ENCODE measurements at regions not wholly inside any gene's neighbourhood (a gene's known extent, or its start where the extent isn't known, plus 50 kb on each side); places are given as distances from the start of the nearest gene placed in this dataset.

DNA sequence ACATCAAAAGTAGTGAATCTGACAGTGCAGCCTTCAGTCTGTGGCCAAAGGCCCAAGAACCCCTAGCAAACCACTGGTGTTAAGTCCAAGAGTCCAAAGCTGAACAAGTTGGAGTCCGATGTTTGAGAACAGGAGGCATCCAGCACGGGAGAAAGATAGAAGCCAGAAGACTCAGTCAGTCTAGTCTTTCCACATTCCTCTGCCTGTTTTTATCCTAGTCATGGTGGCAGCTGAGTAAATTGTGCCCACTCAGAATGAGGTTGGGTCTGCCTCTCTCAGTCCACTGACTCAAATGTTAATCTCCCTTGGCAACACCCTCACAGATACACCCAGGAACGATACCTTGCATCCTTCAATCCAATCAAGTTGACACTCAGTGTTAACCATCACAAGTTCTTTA is 1255.4 kb downstream of the LRFN5 start:
- no peaks in the 10 kb centered on the region for H3K36me3 ChIP-seq (ENCODE audit: control insufficient read depth, insufficient read depth, low read length)
- 79 to 94% methylated on average over 2 to 3 of the region's 3 CpGs for WGBS, 2 experiments (ENCODE audit: insufficient coverage in 2 of 2)
- no peak overlapping the region for H3K4me3 ChIP-seq (ENCODE audit: extremely low read depth, insufficient read depth, low read length, poor library complexity, severe bottlenecking)
- H3K9me3 ChIP-seq (ENCODE audit: control insufficient read depth, low read length), result no peaks in the 10 kb centered on the region
- no peak overlapping the region for H3K27ac ChIP-seq (ENCODE audit: low read depth, low read length, severe bottlenecking)
- no peaks in the 10 kb centered on the region for H3K4me1 ChIP-seq (ENCODE audit: control insufficient read depth, insufficient read depth, low read length, poor library complexity, severe bottlenecking)

- Histone ChIP-seq H3K4me1 (ENCODE audit: control insufficient read depth, insufficient read depth, low read length, poor library complexity, severe bottlenecking) (no peaks in the 10 kb centered on the region), H3K4me3 (ENCODE audit: extremely low read depth, insufficient read depth, low read length, poor library complexity, severe bottlenecking) (no peak overlapping the region), H3K9me3 (ENCODE audit: control insufficient read depth, low read length) (no peaks in the 10 kb centered on the region), H3K27ac (ENCODE audit: low read depth, low read length, severe bottlenecking) (no peak overlapping the region), H3K36me3 (ENCODE audit: control insufficient read depth, insufficient read depth, low read length) (no peaks in the 10 kb centered on the region)
- WGBS, 2 experiments (ENCODE audit: insufficient coverage in 2 of 2), result no CpG with 5 or more reads among the region's 1 CpG
These were observed 1253.7 kb downstream of the LRFN5 start for GRCh38 chr14:42860371-42860770.

GRCh38 chr14:42856106-42856505 is 1249.4 kb downstream of the LRFN5 start:
- no peaks in the 10 kb centered on the region for H3K9me3 ChIP-seq (ENCODE audit: control insufficient read depth, low read length)
- H3K4me1 ChIP-seq (ENCODE audit: control insufficient read depth, insufficient read depth, low read length, poor library complexity, severe bottlenecking), result no peaks in the 10 kb centered on the region
- 100% methylated on average over 1 of the region's 1 CpG; no CpG with 5 or more reads in 1 of the 2 experiments for WGBS, 2 experiments (ENCODE audit: insufficient coverage in 2 of 2)
- H3K4me3 ChIP-seq (ENCODE audit: extremely low read depth, insufficient read depth, low read length, poor library complexity, severe bottlenecking), result no peak overlapping the region
- H3K27ac ChIP-seq (ENCODE audit: low read depth, low read length, severe bottlenecking), result no peak overlapping the region
- H3K36me3 ChIP-seq (ENCODE audit: control insufficient read depth, insufficient read depth, low read length), result no peaks in the 10 kb centered on the region

- H3K9me3 ChIP-seq (ENCODE audit: control insufficient read depth, low read length), result no peaks in the 10 kb centered on the region
- 60% methylated on average over 1 of the region's 1 CpG; no CpG with 5 or more reads in 1 of the 2 experiments for WGBS, 2 experiments (ENCODE audit: insufficient coverage in 2 of 2)
- no peak overlapping the region for H3K27ac ChIP-seq (ENCODE audit: low read depth, low read length, severe bottlenecking)
These were observed 1248.4 kb downstream of the LRFN5 start for GRCh38 chr14:42855085-42855484.

GRCh38 chr14:42854061-42854460 is 1247.4 kb downstream of the LRFN5 start:
- Histone ChIP-seq H3K9me3 (ENCODE audit: control insufficient read depth, low read length) (no peaks in the 10 kb centered on the region), H3K27ac (ENCODE audit: low read depth, low read length, severe bottlenecking) (no peak overlapping the region), H3K4me1 (ENCODE audit: control insufficient read depth, insufficient read depth, low read length, poor library complexity, severe bottlenecking) (no peaks in the 10 kb centered on the region), H3K36me3 (ENCODE audit: control insufficient read depth, insufficient read depth, low read length) (no peaks in the 10 kb centered on the region), H3K4me3 (ENCODE audit: extremely low read depth, insufficient read depth, low read length, poor library complexity, severe bottlenecking) (no peak overlapping the region)
- WGBS, 2 experiments (ENCODE audit: insufficient coverage in 2 of 2), result 56 to 80% methylated on average over 1 of the region's 2 CpGs

More at GRCh38 chr14:42855085-42855484, 1248.4 kb downstream of the LRFN5 start:
- H3K4me1 ChIP-seq (ENCODE audit: control insufficient read depth, insufficient read depth, low read length, poor library complexity, severe bottlenecking), result no peaks in the 10 kb centered on the region
- no peak overlapping the region for H3K4me3 ChIP-seq (ENCODE audit: extremely low read depth, insufficient read depth, low read length, poor library complexity, severe bottlenecking)
- no peaks in the 10 kb centered on the region for H3K36me3 ChIP-seq (ENCODE audit: control insufficient read depth, insufficient read depth, low read length)

GRCh38 chr14:42848652-42849051 is 1242.0 kb downstream of the LRFN5 start:
- no peak overlapping the region for H3K27ac ChIP-seq (ENCODE audit: low read depth, low read length, severe bottlenecking)
- no peaks in the 10 kb centered on the region for H3K36me3 ChIP-seq (ENCODE audit: control insufficient read depth, insufficient read depth, low read length)
- no CpG with 5 or more reads among the region's 1 CpG for WGBS, 2 experiments (ENCODE audit: insufficient coverage in 2 of 2)
- no peaks in the 10 kb centered on the region for H3K4me1 ChIP-seq (ENCODE audit: control insufficient read depth, insufficient read depth, low read length, poor library complexity, severe bottlenecking)
- no peaks in the 10 kb centered on the region for H3K9me3 ChIP-seq (ENCODE audit: control insufficient read depth, low read length)
- H3K4me3 ChIP-seq (ENCODE audit: extremely low read depth, insufficient read depth, low read length, poor library complexity, severe bottlenecking), result no peak overlapping the region

GRCh38 chr14:42814817-42815216 is 1208.1 kb downstream of the LRFN5 start:
- H3K36me3 ChIP-seq (ENCODE audit: control insufficient read depth, insufficient read depth, low read length), result no peaks in the 10 kb centered on the region
- no peaks in the 10 kb centered on the region for H3K9me3 ChIP-seq (ENCODE audit: control insufficient read depth, low read length)
- no peak overlapping the region for H3K27ac ChIP-seq (ENCODE audit: low read depth, low read length, severe bottlenecking)
- no peak overlapping the region for H3K4me3 ChIP-seq (ENCODE audit: extremely low read depth, insufficient read depth, low read length, poor library complexity, severe bottlenecking)
- no peaks in the 10 kb centered on the region for H3K4me1 ChIP-seq (ENCODE audit: control insufficient read depth, insufficient read depth, low read length, poor library complexity, severe bottlenecking)

GRCh38 chr14:42806909-42807315 is 1200.2 kb downstream of the LRFN5 start:
- Histone ChIP-seq H3K27ac (ENCODE audit: low read depth, low read length, severe bottlenecking) (no peak overlapping the region), H3K9me3 (ENCODE audit: control insufficient read depth, low read length) (no peaks in the 10 kb centered on the region), H3K4me3 (ENCODE audit: extremely low read depth, insufficient read depth, low read length, poor library complexity, severe bottlenecking) (no peak overlapping the region), H3K4me1 (ENCODE audit: control insufficient read depth, insufficient read depth, low read length, poor library complexity, severe bottlenecking) (no peaks in the 10 kb centered on the region), H3K36me3 (ENCODE audit: control insufficient read depth, insufficient read depth, low read length) (no peaks in the 10 kb centered on the region)
- WGBS, 2 experiments (ENCODE audit: insufficient coverage in 2 of 2), result no CpG with 5 or more reads among the region's 2 CpGs

GRCh38 chr14:42804141-42804540 is 1197.5 kb downstream of the LRFN5 start:
- Histone ChIP-seq H3K4me3 (ENCODE audit: extremely low read depth, insufficient read depth, low read length, poor library complexity, severe bottlenecking) (no peak overlapping the region), H3K36me3 (ENCODE audit: control insufficient read depth, insufficient read depth, low read length) (no peaks in the 10 kb centered on the region), H3K27ac (ENCODE audit: low read depth, low read length, severe bottlenecking) (no peak overlapping the region), H3K9me3 (ENCODE audit: control insufficient read depth, low read length) (no peaks in the 10 kb centered on the region), H3K4me1 (ENCODE audit: control insufficient read depth, insufficient read depth, low read length, poor library complexity, severe bottlenecking) (no peaks in the 10 kb centered on the region)
- 60% methylated on average over 1 of the region's 4 CpGs; no CpG with 5 or more reads in 1 of the 2 experiments for WGBS, 2 experiments (ENCODE audit: insufficient coverage in 2 of 2)

- no peaks in the 10 kb centered on the region for H3K9me3 ChIP-seq (ENCODE audit: control insufficient read depth, low read length)
- no peak overlapping the region for H3K4me3 ChIP-seq (ENCODE audit: extremely low read depth, insufficient read depth, low read length, poor library complexity, severe bottlenecking)
- H3K36me3 ChIP-seq (ENCODE audit: control insufficient read depth, insufficient read depth, low read length), result no peaks in the 10 kb centered on the region
- WGBS, 2 experiments (ENCODE audit: insufficient coverage in 2 of 2), result 100% methylated on average over 1 of the region's 1 CpG; no CpG with 5 or more reads in 1 of the 2 experiments
- no peaks in the 10 kb centered on the region for H3K4me1 ChIP-seq (ENCODE audit: control insufficient read depth, insufficient read depth, low read length, poor library complexity, severe bottlenecking)
- no peak overlapping the region for H3K27ac ChIP-seq (ENCODE audit: low read depth, low read length, severe bottlenecking)
These were observed 1195.7 kb downstream of the LRFN5 start for GRCh38 chr14:42802346-42802745.

DNA sequence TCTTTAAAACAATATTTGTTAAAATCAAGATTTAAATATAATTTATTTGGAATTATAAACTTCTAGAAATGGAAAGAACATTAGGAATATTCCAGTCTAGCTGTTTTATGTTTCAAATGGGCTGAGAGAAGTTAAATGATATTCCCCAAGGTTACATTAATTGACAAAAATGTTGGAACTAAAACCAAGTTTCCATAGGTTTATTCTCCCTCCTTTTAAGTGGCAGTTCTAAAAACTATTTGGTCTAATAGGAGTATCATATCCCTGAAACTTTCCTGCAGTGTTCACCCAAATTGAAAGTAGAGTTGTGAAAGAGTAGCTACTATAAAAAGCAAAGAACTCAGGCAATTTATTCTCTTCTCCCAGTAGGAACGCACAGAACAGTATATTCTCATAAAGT is 1185.5 kb downstream of the LRFN5 start:
- H3K4me1 ChIP-seq (ENCODE audit: control insufficient read depth, insufficient read depth, low read length, poor library complexity, severe bottlenecking), result no peaks in the 10 kb centered on the region
- WGBS, 2 experiments (ENCODE audit: insufficient coverage in 2 of 2), result no CpG with 5 or more reads among the region's 1 CpG
- H3K9me3 ChIP-seq (ENCODE audit: control insufficient read depth, low read length), result no peaks in the 10 kb centered on the region
- no peak overlapping the region for H3K4me3 ChIP-seq (ENCODE audit: extremely low read depth, insufficient read depth, low read length, poor library complexity, severe bottlenecking)
- H3K36me3 ChIP-seq (ENCODE audit: control insufficient read depth, insufficient read depth, low read length), result no peaks in the 10 kb centered on the region
- no peak overlapping the region for H3K27ac ChIP-seq (ENCODE audit: low read depth, low read length, severe bottlenecking)
